Astrocyte of the cerebellum (primary cell): ENCODE measurements at regions not wholly inside any gene's neighbourhood (a gene's known extent, or its start where the extent isn't known, plus 50 kb on each side); places are given as distances from the start of the nearest gene placed in this dataset.

Experiments
- DNase-seq: peaks from one replicate; pipeline ENCODE4 v3.0.0-alpha.2; 2011; ENCODE audit warnings: low read depth
- H3K4me3 ChIP-seq: 2 replicates; pipeline ENCODE4 v1.5.1; 2011; ENCODE audit warnings: mild to moderate bottlenecking, low read depth, low read length, moderate library complexity
- in situ Hi-C: cut with HindIII; loops from 2 replicates; pipeline ENCODE4 v1.10.0; 2017; ENCODE audit warnings: low sequenced_read_pairs
- TF ChIP-seq, protein P1 (sequence below): IDR thresholded peaks from 2 replicates; pipeline ENCODE4 v1.5.1; 2012; ENCODE audit warnings: low read length, low read depth, moderate library complexity, mild to moderate bottlenecking; ENCODE audit errors: missing control alignments

DNA sequence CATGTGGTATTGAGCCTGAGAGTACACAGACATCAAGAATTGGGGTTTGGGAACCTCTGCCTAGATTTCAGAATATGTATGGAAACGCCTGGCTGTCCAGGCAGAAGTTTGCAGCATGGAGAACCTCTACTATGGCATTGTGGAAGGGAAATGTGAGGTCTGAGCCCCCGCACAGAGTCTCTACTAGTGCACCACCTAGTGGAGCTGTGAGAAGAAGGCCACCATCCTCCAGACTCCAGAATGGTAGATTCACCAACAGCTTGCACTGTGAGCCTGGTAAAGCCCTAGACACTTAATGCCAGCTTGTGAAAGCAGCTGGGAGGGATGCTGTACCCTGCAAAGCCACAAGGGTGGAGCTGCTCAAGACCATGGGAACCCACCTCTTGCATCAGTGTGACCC, 658.2 kb downstream of the HACE1 start:
- TF ChIP-seq, protein P1, sequence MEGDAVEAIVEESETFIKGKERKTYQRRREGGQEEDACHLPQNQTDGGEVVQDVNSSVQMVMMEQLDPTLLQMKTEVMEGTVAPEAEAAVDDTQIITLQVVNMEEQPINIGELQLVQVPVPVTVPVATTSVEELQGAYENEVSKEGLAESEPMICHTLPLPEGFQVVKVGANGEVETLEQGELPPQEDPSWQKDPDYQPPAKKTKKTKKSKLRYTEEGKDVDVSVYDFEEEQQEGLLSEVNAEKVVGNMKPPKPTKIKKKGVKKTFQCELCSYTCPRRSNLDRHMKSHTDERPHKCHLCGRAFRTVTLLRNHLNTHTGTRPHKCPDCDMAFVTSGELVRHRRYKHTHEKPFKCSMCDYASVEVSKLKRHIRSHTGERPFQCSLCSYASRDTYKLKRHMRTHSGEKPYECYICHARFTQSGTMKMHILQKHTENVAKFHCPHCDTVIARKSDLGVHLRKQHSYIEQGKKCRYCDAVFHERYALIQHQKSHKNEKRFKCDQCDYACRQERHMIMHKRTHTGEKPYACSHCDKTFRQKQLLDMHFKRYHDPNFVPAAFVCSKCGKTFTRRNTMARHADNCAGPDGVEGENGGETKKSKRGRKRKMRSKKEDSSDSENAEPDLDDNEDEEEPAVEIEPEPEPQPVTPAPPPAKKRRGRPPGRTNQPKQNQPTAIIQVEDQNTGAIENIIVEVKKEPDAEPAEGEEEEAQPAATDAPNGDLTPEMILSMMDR, result no peak
- in situ Hi-C loops, result no loop called here
- DNase-seq, result no peak
- H3K4me3 ChIP-seq, result no peak overlapping the region

- DNase-seq, result no peak
- TF ChIP-seq, protein P1, result no peak
- no peak overlapping the region for H3K4me3 ChIP-seq
- in situ Hi-C loops, result no loop called here
Measured at GRCh38 chr6:104187616-104188015, 672.1 kb downstream of the HACE1 start.

DNA sequence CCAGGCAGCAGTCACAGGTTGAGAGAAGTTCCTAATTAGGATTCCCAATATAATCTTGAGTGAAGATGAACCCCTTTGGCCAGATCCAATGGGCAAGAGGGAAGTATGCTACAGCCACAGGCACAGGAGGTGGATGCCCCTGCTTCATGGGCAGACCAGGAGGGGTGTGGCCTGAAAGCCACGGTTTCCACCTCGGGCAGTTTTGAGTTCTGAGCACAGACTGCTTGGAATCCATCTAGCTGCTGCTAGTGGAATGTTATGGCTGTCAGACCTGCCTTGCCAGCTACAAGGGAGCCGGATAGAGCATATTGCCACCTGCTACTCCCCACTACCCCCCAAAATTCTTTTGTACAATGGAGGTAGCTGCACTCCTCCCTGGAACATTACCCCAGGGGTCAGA, 672.9 kb downstream of the HACE1 start:
- TF ChIP-seq, protein P1, result no peak
- in situ Hi-C loops, result no loop called here
- no peak overlapping the region for H3K4me3 ChIP-seq
- no peak for DNase-seq

DNA sequence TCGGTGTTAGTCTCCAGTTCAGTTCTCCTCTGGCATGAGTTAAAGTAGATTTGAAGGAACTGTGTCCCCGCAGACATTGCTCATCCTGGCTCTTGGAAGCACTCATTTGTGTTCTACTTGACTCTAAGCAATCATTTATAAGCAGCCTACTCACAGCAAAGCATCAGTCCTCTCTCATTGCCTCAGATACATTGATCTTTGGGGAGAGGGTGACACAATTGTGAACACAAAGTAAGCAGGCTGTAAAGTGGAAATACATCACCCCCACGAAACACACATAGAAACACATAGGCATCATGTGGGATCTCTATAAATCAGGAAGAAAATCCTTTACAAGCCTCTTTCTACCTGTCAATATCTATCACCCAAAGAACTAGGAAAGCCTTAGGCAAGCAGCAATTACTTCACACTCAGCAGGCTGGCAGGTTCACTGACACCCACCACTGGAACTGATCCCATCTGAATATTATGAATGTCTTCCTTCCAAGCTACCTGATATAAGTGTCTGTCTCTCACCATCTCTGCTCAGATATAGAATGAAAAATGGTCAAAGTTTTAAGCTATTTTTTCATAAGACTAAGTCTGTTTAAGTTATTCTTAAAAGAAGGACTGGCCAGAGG, 675.8 kb downstream of the HACE1 start:
- H3K4me3 ChIP-seq, result no peak overlapping the region
- in situ Hi-C loops, result no loop called here
- TF ChIP-seq, protein P1, result no peak
- DNase-seq, result no peak

- in situ Hi-C loops, result no loop called here
- peak; percentile 19 for DNase-seq
- TF ChIP-seq, protein P1, result no peak
Measured at GRCh38 chr6:104182811-104183210, 676.9 kb downstream of the HACE1 start.

DNA sequence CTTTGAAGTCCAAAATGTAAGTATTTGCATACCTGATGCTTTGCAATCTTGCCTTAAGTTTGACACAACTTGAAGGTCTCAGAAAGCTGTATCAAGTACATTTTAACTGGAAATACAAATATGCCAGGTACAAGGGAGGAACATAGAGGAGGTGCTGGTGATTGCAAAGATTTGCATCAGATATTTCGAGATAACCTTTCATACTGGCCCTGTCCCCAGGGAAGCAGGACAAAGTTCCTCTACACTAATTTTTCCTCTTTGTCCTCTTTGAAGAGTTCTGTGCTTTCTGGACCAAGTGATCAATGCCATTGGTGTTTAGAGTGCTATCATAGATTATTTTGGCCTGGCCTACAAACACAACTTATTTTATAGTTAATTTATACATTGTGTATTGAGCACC, 686.1 kb downstream of the HACE1 start:
- no peak for DNase-seq
- in situ Hi-C loops, result no loop called here
- TF ChIP-seq, protein P1, result no peak
- no peak overlapping the region for H3K4me3 ChIP-seq

More at GRCh38 chr6:104182811-104183210, 676.9 kb downstream of the HACE1 start:
- H3K4me3 ChIP-seq, result no peak overlapping the region

- no peak for DNase-seq
- in situ Hi-C loops, result no loop called here
- H3K4me3 ChIP-seq, result no peak overlapping the region
- TF ChIP-seq, protein P1, result no peak
Measured at GRCh38 chr6:104170401-104170800, 689.3 kb downstream of the HACE1 start.
